Stimulated activated CD8-positive, alpha-beta memory T cell treated with anti-CD3 and anti-CD28 coated beads, Interleukin-15, amount 100 ng/mL, for 24 hours (primary cell): ENCODE measurements at regions not wholly inside any gene's neighbourhood (a gene's known extent, or its start where the extent isn't known, plus 50 kb on each side); places are given as distances from the start of the nearest gene placed in this dataset.

Source experiments
- DNase-seq: peaks from one replicate; pipeline ENCODE4 v3.0.0-alpha.2; 2020; ENCODE audit warnings: low read depth

GRCh38 chr12:91577586-91578539 lies 395.2 kb upstream of the DCN start:
- no peak for DNase-seq

- DNase-seq, result no peak
Measured at GRCh38 chr12:91576432-91576831, 393.8 kb upstream of the DCN start.

DNA sequence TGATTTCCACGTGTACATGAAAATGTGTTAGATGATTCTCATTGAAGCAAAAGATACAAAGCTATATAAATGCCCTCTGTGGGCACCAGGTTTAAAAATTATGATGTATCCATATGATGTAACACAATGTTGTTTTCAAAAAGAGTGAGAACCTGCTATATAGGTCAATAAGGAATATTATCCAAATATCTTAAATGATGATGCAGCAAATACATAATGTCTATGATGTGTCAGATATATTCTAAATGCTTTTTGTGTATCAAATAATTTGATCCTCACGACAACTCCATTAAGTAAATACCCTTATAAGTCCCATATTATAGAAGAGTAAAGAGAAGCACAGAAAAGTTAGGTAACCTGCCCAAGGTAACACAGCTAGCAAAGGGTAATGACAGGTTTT lies 393.0 kb upstream of the DCN start:
- no peak for DNase-seq

DNA sequence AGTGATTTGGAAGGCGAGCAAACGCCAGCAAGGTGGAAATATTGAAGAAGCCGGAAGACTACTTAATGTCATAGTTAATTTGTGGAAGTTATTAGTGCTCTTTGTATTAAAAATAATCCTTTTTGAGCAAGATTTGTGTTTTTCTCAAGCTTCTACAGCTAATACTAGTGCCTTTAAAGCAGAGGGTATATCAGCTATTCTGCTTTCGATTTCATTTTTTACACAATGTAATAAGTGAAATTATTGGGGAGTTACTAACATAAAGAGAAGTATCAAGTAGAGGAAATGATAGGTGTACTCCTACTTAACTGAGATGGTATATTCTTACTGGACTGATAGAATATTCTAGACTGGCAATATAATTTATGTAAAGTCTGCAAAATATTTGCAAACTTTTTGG lies 392.4 kb upstream of the DCN start:
- no peak for DNase-seq

GRCh38 chr12:91574391-91574790 lies 391.8 kb upstream of the DCN start:
- DNase-seq, result no peak

GRCh38 chr12:91572869-91573268 lies 390.3 kb upstream of the DCN start:
- no peak for DNase-seq

DNA sequence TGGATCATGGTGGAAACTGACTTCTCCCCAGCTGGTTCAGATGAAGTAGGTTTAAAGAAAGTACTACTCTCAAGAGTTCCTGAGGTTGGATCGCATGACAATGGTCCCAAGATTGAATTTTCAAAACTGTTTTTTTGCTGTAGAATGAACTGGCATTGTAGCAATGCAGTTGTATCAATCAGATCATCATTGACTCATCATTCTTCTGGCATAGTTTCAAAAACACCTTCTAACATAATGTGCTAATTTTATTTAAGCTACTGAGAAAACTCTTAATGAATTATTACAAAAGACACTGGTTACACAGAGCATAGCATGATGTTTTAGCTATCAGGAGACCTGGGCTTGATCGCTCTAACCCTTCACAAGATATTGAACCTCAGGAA lies 384.5 kb upstream of the DCN start:
- no peak for DNase-seq

DNA sequence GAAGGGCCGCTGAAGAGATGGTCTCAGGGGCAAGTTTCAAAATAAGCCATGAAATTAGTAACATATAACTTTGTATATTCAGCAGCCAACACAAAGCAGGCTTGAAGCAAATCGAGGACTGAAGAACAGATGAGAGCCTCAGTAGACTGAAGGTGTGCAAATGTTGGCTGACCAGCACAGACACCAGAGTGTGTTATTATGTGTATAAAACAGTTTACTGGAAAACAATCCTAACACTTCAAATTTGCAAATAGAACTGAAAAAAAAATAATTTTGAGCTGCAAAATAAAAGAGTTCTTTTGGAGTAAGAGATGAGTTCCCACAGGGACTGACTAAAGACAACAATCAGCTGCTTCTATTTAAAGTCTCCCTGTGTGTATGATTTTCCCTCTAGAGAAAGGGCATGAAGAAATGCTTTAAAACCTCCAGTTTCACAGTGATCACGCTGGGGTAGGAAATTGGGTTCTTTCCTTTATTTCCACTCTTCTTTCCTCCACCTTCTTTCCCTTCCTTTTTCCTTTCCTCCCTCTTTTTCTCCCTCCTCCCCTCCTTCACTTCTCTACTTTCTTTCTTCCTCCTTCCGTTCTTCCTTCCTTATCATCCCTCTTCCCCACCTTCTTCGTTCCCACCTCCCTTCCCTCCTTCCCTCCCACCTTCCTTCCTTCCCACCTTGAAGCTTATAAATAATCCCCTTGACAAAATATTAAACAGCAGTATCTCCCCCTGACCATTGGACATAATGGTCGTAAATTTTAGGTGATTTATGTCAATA lies 383.9 kb upstream of the DCN start:
- DNase-seq, result no peak

DNA sequence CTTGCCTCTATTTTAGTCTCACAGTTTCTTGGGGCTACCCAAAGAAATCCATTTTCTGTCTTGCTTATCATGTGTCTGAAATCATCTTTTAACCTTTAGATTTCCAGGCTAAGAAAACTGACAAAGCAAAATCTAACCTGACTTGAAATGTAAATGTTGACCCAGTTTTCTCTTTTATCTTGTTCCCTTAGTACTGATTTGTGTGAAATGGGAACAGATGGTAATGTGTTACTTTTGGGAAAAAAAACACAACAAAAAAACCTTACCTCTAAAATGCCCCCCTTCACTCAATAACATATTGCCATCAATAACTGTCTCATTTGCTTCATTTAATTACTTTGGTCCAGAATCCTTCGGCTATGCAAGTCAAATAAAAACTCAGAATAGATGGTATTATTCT lies 383.2 kb upstream of the DCN start:
- DNase-seq, result no peak

GRCh38 chr12:91565246-91565645 lies 382.6 kb upstream of the DCN start:
- no peak for DNase-seq

DNA sequence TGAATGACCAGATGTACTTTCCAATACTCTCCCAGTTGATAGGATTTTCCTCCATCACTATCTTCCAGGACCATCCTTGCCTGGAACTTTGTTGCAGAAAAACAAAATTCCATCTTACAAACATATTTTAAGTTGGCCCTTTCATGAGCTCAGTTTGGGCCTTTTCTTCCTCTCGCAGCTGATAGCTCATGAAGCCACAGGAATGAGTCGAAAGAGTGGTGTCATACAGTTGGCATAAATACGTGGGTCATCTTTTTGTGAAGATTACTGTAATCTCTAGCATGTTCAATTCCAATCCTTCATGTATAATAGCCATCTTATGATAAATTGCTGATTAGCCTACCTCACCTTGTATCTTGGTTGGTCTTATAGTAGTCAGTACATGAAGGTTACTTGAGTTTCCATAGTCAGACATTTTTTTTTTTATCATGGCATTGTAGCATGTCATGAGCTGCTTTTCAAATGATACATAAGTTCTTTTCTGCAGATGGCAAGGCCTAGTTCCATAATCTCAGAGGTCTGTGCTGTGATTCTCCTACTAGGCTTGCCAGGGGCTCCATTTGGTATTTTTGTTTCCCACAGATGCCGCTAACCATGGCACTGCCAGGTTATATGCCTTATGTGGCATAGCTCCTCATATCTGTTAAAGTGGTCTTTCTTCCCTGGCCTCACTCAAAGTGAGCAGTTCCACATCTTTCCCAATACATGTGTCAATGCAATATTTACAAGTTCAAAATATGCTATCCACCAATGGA lies 380.6 kb upstream of the DCN start:
- no peak for DNase-seq

DNA sequence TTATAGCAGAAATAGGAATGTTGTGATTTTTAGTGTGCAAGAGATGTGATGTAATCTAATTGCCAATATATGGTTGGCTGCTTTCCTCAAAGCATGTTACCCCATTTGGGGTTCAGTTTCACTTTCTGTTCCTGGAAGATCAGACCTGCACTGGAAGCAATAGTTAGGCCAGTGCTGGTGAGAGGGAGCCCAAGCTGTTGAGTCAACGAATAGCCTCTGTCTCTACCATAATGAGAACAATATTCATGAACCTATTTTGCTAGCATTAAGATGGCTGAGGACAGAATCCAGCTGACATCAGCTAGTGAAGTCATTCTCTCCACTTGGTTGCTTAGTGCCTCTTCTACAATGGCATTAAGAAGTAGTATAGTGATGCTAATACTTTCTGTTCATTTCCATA lies 379.9 kb upstream of the DCN start:
- DNase-seq, result no peak

- no peak for DNase-seq
Measured at GRCh38 chr12:91561958-91562325, 379.3 kb upstream of the DCN start.

DNA sequence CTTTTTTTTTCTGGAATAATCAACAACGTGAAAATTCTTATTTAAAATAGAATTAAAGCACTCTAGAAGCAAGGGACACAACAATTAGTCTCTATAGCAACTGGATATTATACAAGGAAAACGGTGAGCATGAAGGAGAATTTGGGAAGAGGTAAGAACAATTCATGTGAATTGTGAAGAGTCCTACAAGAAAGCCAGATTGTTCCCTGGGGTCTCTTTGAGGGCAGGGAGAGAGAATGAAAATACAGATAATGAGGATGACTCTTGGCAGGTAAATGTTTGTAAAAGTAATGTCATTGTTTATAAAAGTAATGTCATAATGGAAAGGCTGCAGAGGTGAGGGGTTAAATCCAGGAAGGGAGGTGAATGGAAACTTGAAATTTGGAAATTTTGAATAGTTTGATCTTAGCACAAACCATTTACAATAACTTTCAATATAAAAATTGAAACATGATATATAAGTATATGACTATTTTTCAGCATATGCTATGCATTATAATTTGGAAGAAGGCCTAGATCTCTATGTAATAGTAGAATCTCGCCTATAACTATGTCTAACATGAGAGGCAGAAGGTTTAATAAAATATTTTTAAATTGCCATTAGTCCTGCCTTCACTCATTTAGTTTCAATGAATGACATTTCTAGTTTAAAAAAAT lies 378.8 kb upstream of the DCN start:
- no peak for DNase-seq

- DNase-seq, result no peak
Measured at GRCh38 chr12:91556909-91557308, 374.3 kb upstream of the DCN start.

DNA sequence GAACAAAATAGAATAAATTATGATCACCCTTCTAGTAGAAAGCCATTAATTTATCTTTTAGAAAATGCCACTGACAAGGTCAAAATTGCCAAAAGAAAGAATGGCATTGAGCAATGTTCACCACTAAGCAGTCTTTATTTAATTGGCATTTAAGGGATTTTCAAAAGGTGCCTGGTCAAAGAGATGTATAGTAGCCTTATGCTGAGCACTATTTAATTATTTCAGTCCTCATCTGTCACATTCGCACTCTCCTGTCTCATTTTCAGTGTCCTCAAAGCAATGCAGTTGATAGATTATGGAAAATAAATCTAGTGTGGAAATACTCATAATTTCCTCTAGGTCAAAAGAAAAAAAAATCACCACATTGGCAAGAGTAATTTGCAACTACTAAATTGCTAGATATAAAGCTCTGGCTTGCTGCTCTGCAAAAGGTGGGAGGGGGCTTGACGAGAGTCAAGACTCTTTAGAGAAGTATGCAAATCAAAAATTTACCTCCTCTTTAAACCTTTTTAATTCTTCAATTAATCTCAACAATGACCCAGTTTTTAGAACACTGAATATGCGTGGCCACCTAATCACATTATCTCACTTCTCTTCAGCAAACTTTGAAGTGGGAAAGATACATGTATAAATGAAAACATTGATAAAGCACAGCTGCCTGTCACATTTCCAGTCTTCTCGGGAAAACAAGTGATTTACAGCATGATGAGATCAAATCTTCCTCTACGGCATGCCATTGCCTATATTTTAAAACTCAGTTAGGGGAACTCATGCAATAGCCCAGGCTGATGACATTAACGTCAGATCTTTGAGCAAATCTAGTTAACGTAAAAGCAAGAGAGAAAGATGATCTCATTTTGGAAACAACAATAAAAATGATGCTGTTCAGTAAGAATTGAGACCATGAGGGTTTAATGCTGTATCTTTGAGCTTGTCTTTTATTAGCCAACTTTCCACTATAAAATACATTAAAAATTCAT lies 373.1 kb upstream of the DCN start:
- no peak for DNase-seq

DNA sequence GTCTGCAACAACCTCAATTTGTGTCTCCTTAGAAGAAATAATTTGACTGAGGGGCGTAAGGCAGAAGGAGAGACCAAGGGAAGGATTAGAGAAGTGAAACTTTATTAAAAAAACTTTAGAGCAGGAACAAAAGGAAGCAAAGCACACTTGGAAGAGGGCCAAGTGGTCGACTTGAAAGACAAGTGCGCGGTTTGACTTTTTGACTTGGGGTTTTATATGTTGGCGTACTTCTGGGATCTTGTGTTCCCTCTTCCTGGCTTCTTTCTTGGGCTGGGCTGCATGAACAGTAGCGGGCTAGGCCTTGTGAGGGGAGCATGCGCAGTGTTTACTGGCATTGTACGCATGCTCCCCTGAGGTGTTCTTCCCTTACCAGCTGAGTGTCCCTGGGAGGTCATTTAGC lies 369.3 kb upstream of the DCN start:
- DNase-seq, result no peak

- DNase-seq, result no peak
Measured at GRCh38 chr12:91551242-91551641, 368.6 kb upstream of the DCN start.

GRCh38 chr12:91542666-91543065 lies 360.0 kb upstream of the DCN start:
- DNase-seq, result no peak

DNA sequence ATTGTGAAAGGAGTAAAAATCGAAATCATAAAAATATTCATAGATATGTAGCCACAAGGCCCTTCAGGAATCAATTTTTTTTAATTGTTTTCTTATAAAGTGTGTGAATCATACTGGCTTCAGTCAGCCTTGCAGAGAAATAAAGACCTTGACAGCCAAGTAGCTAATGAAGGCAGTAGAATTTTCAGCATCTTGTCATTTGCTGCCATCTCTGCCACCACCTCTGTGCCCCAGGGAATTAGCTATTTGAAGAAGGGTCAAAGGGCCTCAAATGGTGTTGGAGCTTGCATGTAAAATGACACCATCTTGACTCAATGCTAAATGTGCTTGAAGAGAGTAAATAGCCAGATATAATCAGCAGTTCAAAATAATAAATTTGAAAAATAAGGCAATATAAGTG lies 359.4 kb upstream of the DCN start:
- DNase-seq, result no peak

DNA sequence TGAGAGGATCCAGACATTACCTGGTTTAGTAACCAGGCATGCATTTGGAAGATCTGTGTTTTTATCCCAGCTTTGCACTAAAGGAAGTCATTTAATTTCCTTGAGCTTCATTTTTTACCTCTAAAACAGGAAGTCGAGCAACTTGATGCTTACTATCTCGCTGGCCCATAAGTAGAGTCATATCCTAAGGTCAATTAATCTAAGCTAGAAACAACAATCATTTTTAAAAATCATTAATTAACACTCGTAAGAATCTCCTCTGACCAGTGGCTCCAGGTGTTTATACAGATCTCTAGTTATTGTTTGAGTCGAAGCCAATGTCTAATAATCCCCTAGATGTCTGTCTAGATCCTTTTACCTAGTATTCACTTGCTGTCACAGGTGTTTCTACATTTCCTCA lies 355.8 kb upstream of the DCN start:
- no peak for DNase-seq
